C4-2B (cell line): ENCODE measurements at regions not wholly inside any gene's neighbourhood (a gene's known extent, or its start where the extent isn't known, plus 50 kb on each side); places are given as distances from the start of the nearest gene placed in this dataset.

Experiments used
- H3K27ac ChIP-seq: fragments of 450-650 bp; 2 replicates; pipeline ENCODE4 v1.5.1; 2017
- ZFX ChIP-seq: fragments of 450-650 bp; IDR thresholded peaks from 2 replicates; pipeline ENCODE4 v1.6.1; 2017
- TF ChIP-seq, protein P1 (sequence below): fragments of 450-650 bp; conservative IDR thresholded peaks from 2 replicates; pipeline ENCODE4 v1.5.1; 2017; ENCODE audit warnings: mild to moderate bottlenecking

DNA sequence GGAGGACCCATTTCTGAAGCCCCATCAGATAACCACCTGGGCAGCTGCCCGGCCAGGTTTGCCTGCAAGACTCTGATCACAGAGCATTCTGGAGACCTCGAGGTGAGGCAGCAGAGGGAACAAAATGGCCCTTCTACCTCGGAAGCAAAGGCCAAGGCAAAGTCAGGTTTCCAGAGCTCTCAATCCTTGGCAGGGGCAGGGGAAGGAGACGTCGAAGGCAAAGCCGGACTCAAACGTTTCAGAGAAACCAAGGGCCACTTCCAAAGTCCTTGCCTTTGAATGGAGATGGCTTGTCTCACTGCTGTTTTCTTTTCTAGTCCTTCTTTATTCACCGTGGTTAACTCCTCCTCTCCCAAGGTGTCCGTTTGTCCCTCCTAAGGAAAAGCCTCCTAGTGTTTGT is 355.3 kb downstream of the SOX9 start:
- H3K27ac ChIP-seq: 0 out of 2 replicates have a peak overlapping the region, but pooled peaks have one; percentile 60
- TF ChIP-seq ZFX: no peak
- TF ChIP-seq, protein P1, sequence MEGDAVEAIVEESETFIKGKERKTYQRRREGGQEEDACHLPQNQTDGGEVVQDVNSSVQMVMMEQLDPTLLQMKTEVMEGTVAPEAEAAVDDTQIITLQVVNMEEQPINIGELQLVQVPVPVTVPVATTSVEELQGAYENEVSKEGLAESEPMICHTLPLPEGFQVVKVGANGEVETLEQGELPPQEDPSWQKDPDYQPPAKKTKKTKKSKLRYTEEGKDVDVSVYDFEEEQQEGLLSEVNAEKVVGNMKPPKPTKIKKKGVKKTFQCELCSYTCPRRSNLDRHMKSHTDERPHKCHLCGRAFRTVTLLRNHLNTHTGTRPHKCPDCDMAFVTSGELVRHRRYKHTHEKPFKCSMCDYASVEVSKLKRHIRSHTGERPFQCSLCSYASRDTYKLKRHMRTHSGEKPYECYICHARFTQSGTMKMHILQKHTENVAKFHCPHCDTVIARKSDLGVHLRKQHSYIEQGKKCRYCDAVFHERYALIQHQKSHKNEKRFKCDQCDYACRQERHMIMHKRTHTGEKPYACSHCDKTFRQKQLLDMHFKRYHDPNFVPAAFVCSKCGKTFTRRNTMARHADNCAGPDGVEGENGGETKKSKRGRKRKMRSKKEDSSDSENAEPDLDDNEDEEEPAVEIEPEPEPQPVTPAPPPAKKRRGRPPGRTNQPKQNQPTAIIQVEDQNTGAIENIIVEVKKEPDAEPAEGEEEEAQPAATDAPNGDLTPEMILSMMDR: no peak

DNA sequence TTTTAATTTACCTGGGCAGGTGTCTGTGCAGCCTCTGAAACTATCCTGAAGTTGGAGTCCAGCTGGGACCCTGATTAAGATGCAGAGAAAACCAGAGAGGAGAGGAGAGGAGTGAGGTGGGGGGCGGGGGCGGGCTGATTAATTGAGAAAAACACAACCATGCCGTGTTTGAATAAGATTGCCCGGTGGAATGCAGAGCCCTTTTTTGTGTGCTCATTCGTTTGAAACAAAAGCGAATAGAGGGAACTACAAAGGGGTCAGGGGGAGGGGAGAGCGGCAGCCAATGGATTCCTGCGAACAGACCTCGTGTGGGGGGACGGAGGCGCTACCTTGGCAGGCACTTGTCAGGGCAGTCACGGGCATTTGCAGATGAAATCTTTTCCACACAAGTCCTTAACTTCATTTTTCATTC is 355.8 kb downstream of the SOX9 start:
- H3K27ac ChIP-seq: 0 out of 2 replicates have a peak overlapping the region, but pooled peaks have one; percentile 60
- TF ChIP-seq, protein P1: no peak
- no peak for TF ChIP-seq ZFX

DNA sequence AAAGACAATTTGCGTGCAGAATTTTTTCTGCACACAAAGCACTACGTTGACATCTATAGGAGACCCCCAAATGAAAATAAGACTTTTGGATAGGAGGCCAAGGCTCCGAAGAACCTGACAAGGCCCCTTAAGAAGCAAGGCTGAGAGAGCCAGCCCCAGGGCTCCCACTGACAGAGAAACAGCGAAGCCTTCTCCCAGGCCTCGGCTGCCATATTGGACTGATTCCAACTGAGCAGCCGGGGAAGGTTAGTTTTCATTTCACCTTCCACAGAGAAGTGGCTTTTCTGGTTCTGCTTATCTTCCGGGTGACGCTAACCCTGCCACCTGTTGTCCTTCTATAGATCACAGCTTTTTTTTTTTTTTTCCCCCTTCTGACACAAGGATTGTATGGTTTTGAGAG is 356.7 kb downstream of the SOX9 start:
- H3K27ac ChIP-seq: peak overlapping the region; percentile 60
- no peak for TF ChIP-seq ZFX
- TF ChIP-seq, protein P1: peak; percentile 35

DNA sequence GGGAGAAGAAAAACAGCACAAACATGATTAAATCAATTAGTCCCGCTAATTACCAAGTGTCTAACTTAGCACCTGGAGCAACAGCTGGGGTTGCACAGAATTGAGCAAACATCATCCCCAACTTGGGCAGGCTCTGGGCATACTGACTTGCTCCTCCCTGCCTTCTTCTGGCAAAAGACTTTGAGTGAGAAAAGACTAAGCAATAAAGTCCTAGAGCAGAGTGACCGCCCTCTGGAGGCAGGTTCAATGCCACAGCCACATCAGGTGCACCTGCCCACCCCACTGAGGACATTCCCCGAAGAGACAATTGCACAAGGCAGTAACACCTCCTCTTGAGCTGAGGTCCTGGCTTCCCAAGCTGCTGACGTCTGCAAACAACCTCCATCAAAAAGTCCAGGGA is 358.3 kb downstream of the SOX9 start:
- H3K27ac ChIP-seq: peak overlapping the region; percentile 60; the same call in 1 of the 2 replicates
- TF ChIP-seq ZFX: no peak
- TF ChIP-seq, protein P1: peak; percentile 32

DNA sequence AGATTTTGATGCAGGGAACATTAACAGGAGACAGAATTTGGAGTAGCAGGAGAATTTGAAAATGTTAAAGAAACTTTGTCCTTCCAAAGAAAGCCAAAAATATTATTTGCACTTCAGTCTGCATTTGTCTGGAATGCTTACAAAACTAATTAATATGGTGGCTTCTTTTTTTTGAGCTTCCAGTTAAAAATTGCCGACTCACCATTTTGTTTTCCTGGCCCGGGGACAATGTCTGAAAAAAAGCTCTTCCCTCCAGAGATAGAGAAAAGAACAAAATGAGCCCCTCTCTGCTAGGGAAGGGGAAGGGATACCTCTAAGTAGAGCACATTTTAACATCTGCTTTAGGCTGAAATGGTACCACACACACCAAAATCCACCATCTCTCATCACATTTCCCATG is 360.8 kb downstream of the SOX9 start:
- TF ChIP-seq, protein P1: no peak
- no peak for TF ChIP-seq ZFX
- no peak overlapping the region for H3K27ac ChIP-seq

DNA sequence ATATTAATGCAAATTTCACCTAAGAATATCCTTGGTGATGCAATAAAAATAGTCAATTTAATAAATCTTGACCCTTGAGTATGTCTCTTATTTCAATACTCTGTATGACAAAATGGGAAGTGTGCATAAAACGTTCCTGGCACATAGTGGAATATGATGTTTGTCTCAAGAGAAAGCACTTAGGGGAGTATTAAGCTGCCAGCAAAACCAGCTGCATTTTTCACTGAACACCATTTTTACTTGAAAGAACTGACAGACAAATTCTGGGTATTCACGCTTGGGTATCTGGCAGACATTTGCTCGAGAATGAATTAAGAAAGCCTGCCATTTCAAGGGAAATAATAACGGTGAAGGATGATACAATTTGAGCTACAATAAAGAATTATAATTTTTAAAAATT is 364.8 kb downstream of the SOX9 start:
- no peak for TF ChIP-seq ZFX
- TF ChIP-seq, protein P1: no peak
- no peak overlapping the region for H3K27ac ChIP-seq

DNA sequence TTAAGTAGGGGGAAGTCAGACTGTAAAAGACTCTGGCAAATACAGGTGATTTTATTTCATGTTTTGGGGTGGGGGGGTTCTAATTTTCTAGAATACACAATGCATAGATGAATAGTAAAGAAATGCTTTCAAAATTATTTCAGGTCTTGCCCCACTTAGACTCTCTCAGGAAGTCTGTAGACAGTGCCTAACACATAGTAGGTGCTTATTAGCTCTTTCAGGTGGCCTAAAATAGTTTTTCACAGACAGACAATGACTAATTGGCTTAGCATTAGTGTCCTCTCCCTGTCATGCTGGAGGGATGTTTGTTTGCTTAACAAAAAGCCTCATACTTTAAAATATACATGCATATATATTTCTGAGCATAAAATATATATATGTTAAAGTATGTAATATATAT is 366.0 kb downstream of the SOX9 start:
- H3K27ac ChIP-seq: no peak overlapping the region
- TF ChIP-seq, protein P1: no peak
- no peak for TF ChIP-seq ZFX
